ENCODE measurements at regions not wholly inside any gene's neighbourhood (a gene's known extent, or its start where the extent isn't known, plus 50 kb on each side); places are given as distances from the start of the nearest gene placed in this dataset.
"Not testable (repeated sequence)": the region's sequence is repeated elsewhere in the genome, so short reads cannot be mapped to it uniquely, and the experiment has no call there.

DNA sequence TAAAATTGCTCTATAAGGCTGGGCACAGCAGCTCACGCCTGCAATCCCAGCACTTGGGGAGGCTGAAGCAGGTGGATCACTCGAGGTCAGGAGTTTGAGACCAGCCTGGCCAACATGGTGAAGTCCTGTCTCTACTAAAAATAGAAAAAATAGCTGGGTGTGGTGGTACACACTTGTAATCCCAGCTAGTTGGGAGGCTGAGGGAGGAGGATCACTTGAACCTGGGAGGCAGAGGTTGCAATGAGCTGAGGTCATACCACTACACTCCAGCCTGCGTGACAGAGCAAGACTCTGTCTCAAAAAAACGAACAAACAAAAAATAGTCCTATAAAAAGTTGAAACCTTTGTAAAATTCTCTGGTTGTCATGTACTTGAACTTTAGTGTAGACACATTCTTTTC, 93.0 kb upstream of the KIF26B start:
- DNase-seq: not testable (repeated sequence)

DNA sequence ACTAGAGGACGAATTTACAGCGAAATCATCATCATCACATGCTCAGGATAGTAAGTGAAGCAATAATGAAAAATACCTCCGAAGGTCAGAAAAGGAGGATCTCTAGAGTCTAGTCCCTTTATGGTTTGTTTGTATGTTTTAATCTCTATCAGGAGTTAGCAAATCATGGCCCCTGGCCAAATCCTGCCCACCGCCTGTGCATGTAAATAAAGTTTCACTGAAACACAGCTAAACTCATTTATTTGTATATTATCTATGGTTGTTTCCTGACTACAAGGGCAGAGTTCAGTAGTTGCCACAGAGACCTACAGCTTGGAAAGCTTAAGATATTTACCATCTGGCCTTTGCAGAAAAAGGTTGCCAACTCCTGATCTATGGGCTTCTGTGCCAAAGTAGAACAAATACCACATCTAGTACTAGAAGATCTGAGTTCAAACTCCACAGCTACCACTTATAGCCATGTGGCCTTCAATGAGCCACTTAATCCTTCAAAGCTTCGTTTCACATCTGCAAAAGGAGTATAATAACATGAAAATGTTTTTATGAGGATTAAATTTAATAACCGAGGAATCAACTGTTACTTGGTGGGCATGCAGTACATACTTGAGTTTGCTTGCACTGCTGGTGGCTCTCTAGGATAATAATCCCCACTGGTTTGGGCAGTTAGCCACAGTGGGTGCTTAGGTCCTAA, 94.0 kb upstream of the KIF26B start:
- DNase-seq: no peak

DNA sequence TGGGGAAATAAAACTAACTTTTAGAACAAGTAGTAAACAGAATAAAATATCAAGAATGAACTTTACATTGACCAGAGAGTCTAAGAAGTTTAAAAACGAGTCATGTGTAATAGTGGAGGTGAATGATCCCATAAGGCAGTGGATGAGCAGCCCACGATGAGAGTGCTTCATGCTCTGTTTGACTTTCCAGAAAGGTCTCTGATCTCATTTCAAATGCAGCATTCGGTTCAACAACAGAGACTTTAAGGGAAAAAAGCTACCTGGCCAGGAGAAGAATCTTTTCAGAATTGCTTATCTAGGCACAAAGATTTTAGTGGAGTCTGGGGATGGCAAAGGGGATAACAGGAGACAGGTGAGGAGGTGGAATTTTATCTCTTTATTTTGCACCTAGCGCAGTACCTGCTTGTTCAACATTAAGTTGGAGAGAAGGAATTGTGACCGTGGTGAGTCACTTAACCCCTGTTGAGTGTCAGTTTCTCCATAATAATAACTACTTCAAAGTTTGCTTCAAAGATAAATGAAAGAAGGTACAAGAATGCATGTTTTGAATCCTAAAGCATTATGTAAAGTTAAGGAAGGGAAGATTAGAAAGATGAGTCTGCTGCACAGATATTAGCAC, 94.9 kb upstream of the KIF26B start:
- DNase-seq: no peak

DNA sequence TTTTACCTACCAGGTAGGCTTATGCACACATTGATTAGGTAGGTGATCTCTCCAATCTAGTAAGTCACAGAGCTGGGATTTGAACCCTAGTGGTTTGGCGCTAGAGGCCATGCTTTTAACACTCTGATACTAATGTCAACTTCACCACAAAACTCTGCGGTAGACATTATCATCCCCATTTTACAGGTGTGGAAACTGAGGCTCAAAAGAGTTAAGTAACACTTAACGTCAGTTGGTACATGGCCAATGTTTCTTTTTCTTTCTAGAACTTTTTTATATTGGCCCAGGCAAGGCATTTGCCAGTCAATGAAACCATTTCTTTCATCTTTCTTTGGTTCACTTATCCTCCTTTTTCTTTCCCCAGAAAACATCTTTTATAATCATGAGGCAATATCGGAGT, 95.9 kb upstream of the KIF26B start:
- no peak for DNase-seq

DNA sequence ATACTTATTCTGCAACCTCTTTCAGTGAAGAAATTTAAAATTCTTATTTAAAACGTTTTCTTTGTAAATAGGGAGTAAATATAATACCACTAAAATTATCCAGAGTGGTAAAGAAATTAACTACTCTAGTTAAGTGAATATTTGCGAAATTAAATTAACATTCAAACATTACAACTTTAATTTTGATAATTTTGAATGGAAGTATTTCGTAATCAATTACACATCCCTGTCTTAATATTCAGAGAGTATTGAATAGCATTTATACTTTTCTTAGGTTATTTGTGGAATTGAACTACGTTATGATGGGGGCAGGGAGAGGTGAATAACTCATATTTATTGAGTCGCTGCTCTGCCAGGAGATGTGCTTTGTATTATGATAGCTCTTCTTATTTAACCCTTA, 96.3 kb upstream of the KIF26B start:
- DNase-seq: no peak

DNA sequence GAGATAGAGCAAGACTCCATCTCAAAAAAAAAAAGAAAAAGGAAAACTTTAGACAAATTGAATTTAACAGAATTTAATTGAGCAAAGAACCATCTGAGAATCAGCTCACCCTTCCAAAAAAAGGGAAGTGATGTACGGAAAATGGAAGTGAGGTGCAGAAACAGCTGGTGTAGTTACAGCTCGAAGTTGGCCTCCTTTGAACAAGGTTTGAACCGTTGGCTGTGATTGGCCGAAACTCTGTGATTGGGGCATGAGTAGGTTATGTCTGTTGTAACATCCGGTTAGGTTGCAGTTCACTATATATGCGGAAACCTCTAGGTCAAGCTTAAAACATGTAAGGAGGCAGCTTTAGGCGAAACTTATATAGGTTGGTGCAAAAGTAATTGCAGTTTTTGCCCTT, 97.9 kb upstream of the KIF26B start:
- DNase-seq: no peak

DNA sequence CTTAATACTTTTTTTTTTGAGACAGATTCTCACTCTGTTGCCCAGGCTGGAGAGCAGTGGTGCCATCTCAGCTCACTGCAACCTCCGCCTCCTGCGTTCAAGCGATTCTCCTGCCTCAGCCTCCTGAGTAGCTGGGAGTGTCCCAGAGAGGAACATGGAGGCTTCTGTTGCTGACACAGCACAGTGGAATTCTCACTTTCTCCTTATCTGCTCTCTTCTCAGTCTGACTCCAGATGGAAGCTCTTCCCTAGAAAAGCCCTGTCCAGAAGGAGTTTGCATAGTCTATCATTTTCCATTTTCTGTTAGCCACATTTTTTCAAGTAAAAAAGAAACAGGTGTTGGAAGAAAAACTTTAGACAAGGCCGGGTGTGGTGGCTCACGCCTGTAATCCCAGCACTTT, 98.5 kb upstream of the KIF26B start:
- DNase-seq: not testable (repeated sequence)

DNA sequence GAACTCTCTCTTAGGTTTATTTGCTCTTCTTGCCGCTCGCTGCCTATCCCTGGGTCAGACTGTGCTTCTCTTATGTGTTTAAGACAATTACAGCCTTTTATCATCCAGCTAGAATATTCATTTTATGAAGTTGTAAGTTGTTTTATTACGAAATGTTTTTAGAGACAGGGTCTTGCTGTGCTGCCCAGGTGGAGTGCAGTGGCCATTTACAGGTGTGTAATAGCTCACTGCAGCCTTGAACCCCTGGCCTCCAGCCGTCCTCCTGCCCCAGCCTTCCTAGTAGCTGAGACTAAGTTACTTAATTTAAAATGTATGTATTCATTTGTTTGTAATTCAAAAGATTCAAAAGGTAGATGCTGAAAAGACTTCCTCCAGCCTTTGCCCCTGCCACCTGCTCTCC, 99.0 kb upstream of the KIF26B start:
- no peak for DNase-seq

DNA sequence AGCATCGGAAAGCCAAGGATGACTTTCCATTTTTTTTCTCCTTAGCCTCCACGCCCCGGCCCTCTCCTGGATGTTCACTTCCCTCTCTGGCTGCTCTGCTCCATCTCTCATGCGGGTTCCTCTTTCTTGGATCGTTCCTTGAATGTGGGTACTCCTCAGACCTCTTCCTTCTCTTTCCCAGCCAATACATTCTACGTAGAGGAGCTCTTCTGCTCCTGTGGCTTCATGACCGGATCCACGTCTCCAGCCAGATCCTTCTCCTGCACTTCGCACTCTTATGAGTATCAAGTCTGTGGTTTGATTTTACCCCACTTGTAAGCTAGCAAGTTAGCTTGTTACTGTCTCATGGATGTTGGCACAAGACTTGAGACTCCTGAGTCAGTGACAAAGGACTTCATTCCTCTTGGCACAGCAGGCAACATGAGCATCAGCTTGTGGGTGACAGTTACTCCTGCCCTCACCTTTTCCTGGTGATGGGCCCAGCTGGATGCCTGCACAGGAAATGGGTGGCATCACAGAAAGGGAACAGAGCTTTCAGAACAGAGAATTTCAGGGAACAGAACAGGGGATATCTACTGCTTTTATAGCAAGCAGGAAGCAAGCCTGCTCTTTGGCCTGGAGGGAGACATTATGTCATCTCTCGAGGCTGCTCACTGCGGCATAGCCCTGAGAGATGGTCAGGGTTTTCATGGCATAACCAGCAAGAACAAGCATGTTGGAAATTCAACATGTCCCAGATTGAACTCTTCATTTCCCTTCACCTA, 100.1 kb upstream of the KIF26B start:
- no peak for DNase-seq

DNA sequence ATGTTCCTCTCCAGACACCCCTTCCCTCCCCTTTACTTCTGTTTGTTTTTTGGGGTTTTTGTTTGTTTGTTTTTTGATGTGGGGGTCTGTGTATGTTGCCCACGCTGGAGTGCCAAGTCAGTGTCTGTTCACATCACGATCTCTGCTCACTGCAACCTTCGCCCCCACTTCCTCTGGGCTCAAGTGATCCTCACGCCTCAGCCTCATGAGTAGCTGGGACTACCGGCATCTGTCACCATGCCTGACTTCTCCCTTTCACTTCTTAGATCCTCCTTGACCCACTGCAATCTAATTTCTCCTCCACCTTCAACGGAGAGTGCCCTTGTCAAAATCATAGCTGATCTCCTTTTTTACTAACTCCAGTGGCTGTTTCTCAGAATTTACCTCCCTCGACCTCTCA, 100.7 kb upstream of the KIF26B start:
- no peak for DNase-seq

DNA sequence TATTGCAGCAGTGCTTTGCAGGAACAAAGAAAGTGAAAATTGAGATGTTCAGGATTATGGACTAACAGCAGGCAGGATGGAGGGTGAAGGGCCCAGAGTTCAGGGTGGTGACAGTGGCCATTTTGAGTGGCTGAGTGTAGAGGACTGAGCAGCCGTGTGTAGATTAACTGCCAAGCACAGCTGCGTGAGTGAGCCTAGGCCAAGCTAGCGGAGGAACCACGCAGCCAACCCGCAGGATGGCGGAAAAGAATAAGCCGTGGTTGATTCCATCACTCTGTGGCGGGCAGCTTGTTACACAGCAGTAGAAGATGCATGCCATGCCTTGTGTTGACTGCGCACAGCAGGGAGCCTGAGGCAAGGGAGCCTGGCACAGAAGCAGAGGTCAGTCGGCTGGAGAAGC, 102.5 kb upstream of the KIF26B start:
- no peak for DNase-seq

DNA sequence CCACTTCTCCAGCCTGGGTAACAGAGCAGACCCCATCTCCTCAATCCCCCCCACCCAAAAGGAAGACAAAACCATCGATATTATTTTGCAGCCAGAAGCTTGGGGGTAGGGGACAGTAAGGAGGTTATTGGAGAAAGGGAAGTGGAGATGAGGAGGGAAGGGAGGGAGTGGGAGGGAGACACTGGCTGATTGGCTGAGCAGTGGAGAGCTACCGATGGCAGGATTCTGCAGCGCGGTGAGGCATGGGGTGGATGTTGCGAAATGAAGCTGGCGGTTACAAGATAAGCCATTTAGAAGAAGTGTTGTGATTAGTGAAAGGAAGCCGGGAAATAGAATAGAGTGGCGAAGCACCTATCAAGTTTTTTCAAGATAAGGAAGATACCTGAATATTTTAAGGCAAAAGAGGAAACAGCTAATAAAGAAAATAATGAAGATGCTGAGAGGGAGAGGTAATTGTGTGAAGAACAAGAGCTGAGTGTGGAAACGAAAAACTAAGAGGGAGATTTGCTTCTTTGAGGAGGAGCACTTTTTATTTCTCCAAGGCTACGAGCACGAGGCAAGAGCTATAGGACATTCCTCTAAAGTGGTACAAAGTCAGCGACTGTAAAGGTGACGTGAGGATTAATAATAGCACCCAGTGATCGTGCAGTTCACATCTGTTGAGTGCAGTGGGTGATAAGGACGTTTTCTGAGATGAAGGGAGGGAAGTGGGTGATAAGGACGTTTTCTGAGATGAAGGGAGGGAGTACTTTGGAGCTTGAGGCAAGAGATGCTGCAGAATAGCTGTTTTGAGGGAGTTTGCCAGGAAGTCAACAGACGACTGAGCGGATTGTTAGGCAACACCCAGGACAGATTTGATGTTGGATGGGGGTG, 103.2 kb upstream of the KIF26B start:
- DNase-seq: no peak

DNA sequence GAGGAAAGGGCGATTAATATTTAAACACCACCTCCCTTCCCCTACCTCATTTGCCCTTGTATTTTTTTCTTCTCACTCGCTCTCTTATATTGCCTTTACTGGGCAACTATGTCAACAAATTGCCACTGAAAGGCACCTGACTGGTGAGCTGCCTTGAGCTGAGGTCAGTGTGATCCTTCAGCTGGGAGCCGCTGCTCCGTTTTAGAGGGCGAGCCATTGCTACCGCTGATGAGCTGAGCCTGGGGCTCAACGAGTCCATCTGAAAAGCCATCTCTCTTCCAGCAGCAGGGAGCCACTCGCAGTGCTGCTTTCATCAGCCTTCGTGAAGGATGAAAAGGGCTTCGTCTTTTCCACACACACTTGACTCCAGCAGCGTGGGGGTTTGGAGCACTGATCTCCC, 108.0 kb upstream of the KIF26B start:
- DNase-seq: no peak

DNA sequence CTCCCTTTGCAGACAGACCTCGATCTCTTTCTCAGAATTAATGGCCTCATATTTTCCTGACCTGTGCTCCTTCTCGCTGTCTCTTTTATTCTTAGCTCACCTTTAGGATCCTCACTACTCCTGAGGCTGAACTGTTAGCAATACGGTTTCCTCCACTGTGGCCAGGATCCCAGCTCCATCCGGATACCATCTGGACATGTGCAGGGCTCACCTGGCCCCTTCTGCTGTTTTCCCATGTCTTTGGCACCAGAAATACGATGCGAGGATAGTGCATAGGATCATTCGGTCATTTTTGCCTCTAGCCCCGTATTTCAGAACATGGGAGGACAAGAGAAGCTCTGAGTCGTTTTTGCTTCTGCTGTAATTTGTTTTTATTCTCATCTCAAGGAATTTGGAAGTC, 108.5 kb upstream of the KIF26B start:
- DNase-seq: no peak

DNA sequence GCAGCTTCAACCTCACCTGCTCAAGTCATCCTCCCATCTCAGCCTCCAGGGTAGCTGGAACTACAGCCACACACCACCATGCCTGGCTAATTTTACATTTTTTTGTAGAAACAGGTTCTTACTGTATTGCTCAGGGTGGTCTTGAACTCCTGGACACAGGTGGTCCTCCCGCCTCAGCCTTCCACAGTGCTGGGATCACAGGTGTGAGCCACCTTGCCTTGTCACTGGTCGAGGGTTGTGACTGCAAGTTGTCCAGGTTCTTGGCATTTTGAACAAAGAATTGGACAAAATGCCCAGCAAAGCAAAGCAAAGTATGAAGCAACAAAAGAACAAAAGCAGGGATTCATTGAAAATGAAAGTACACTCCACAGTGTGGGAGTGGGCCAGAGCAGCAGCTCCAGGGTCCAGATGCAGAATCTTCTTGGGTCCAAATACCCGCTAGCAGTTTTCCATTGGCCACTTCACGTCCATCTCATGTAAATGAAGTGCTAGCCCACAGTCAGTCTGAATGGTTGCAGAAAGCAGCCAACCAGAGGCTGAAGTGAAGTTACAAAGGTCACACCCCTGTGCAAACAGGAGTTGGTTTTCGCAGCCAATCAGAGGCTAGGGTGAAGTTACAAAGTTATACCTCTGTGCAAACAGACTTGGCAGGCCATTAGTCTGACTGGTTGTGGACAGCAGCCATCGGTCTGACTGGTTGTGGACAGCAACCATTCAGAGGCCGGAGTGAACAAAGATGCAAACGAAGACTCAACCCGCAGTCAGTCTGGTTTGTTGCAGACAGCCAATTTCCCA, 109.5 kb upstream of the KIF26B start:
- no peak for DNase-seq

DNA sequence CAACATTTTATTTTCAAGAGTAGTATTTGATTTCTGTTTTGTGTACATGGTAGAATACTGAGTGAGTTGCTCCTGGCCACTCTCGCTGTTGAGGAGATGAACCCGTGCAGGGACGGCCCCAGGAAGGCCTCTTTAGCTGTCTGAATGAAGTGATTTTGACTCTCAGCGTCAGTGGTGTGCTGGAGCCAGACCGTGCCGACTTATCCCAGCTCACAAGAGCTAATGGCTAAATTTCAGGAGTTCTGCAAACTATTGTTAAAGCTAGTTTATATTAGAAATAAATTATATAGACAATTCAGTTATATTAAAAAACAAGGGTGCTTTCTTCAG, 111.2 kb upstream of the KIF26B start:
- no peak for DNase-seq

DNA sequence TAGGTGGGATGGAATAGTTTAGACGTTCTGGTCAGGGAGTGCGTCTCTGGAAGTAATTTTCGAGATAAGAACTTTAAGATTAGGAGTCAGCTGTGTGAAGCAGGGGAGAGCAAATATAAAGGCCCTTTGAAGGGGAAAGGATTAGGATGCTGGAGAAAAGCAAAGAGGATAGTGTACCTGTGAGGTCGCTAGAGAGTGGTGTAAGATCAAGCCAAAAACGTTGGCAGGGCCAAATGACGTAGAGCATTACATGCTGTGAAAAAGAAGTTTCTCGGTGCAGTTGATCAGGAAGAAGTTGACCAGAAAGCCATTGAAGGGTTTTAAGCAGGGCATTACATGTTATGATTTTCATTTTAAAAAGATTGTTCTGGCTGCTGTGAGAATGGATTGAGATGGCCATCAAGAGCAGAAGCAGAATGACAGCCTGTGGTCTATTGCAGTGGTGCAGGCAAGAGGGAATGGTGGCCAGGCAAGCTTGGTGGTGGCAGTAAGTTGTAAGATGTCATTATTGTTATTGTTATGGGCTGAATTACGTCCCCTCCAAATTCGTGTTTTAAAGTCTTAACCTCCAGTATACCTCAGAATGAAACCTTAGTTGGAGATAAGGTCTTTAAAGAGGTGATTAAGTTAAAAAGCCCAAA, 113.6 kb upstream of the KIF26B start:
- no peak for DNase-seq

DNA sequence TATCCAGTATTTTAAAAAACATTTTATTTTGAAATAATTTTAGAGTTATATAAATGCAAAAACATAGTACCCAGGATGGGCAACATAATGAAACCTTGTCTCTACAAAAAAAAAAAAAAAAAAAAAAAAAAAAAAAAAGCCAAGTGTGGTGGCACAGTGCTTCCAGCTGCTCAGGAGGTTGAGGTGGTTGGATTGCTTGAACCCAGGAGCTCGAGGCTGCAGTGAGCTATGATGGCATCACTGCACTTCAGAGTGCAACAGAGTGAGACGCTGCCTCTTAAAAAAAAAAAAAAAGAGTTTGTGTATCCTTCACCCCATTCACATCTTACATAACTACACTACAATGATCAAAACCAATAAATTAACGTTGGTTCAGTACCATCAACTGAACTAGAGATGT, 115.6 kb upstream of the KIF26B start:
- no peak for DNase-seq

DNA sequence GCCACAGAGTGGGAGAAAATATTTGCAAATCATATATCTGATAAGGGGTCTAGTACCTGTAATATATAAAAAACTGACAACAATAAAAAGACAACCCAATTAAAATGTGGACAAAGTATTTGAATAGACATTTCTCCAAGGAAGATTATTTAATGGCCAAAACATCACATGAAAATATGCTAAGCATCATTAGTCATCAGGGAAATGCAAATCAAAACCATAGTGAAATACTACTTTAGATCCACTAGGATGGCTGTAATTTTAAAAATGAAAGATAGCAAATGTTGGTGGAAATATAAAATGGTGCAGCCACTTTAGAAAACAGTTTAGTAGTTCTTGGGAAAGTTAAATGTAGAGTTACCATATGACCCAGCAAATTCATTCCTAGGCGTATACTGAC, 118.7 kb upstream of the KIF26B start:
- no peak for DNase-seq

DNA sequence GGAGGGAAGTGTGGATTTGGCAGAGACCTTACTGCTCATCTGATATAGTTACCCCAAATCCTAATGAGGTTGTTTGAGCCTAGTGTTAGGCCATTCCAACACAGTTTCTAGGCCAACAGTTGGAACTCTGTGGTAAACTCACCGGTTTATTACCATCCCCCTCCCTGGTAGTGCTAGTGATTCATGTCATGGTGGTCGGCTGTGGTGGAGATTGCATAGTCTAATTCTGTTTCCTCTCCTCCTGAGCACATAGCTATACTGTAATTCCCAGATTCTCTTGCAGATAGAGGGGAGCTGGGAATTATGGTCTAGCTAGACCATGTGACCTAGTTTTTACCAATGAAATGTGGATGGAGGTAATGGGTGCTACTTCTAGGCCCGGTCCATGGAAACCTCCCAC, 123.7 kb upstream of the KIF26B start:
- no peak for DNase-seq

DNA sequence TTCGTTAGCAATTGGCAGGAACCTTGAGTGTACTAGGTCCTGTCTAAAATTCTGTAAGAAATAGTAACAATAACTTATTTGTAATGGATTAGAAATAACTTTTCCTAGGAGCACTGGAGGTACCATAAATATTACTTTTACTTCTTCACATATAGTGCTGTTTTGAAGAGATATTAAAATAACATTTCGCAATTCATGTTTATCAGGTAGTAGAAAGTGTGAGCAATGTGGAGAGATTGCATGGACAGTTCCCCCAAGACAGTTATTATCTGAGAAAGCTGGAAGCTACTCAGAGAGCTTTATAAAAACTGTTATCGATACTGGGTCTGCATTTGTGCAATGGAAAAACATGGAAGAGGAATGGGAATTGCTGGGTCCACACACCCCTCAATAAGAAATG, 128.5 kb upstream of the KIF26B start:
- no peak for DNase-seq

DNA sequence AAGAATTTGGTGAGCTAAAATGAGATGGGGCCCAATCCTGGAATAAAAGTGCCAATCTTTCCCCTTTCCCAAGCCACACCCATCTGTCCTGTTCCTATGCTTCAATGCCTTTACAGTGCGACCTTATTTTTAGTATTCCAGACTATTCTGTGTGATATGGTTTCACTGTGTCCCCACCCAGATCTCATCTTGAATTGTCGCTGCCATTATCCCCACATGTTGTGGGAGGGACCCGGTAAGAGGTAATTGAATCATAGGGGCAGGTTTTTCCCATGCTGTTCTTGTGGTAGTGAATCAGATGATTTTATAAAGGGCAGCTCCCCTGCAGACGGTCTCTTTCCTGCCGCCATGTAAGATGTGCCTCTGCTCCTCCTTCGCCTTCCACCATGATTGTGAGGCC, 129.3 kb upstream of the KIF26B start:
- DNase-seq: no peak
